Fibroblast of skin of left quadriceps (primary cell): ENCODE measurements at regions not wholly inside any gene's neighbourhood (a gene's known extent, or its start where the extent isn't known, plus 50 kb on each side); places are given as distances from the start of the nearest gene placed in this dataset.

Experiments used
- DNase-seq, 2 experiments: peaks; one replicate each; pipeline ENCODE4 v3.0.0-alpha.2; 2013; ENCODE audit warnings: low read depth in 2 of 2

GRCh38 chr7:130879191-130879590, 145.2 kb upstream of the KLF14 start:
- DNase-seq = no peak

GRCh38 chr7:130880668-130881067, 146.7 kb upstream of the KLF14 start:
- DNase-seq = no peak

GRCh38 chr7:130881091-130881798, 147.2 kb upstream of the KLF14 start:
- no peak for DNase-seq

GRCh38 chr7:130881799-130882141, 147.8 kb upstream of the KLF14 start:
- DNase-seq = no peak

GRCh38 chr7:130882396-130882795, 148.4 kb upstream of the KLF14 start:
- no peak for DNase-seq

- DNase-seq = no peak
Observed at GRCh38 chr7:130883928-130884327, 149.9 kb upstream of the KLF14 start.

GRCh38 chr7:130884437-130885417, 150.7 kb upstream of the KLF14 start:
- DNase-seq = no peak

- no peak for DNase-seq
Observed at GRCh38 chr7:130886438-130887135, 152.6 kb upstream of the KLF14 start.

GRCh38 chr7:130887182-130887956, 153.4 kb upstream of the KLF14 start:
- peak; percentile 64 to 69 for DNase-seq

GRCh38 chr7:130887957-130888371, 154.0 kb upstream of the KLF14 start:
- DNase-seq = no peak

- no peak for DNase-seq
Observed at GRCh38 chr7:130888468-130888867, 154.5 kb upstream of the KLF14 start.

GRCh38 chr7:130890176-130891020, 156.4 kb upstream of the KLF14 start:
- no peak for DNase-seq

GRCh38 chr7:130891254-130892094, 157.5 kb upstream of the KLF14 start:
- DNase-seq = peak; percentile 82 to 83

- no peak for DNase-seq
Observed at GRCh38 chr7:130893441-130893894, 159.5 kb upstream of the KLF14 start.

GRCh38 chr7:130894146-130894908, 160.3 kb upstream of the KLF14 start:
- no peak for DNase-seq

GRCh38 chr7:130894909-130895750, 161.1 kb upstream of the KLF14 start:
- no peak for DNase-seq

GRCh38 chr7:130896051-130896881, 162.3 kb upstream of the KLF14 start:
- DNase-seq = no peak
